SKM-1 treated with dmso at 0.1 percent for 144 hours (cell line): ENCODE measurements at regions not wholly inside any gene's neighbourhood (a gene's known extent, or its start where the extent isn't known, plus 50 kb on each side); places are given as distances from the start of the nearest gene placed in this dataset.
"Not testable (repeated sequence)": the region's sequence is repeated elsewhere in the genome, so short reads cannot be mapped to it uniquely, and the experiment has no call there.

Experiments
- DNase-seq: peaks from one replicate; lab custom pipeline; 2025; ENCODE audit not compliant: unreplicated experiment; lab: John Stamatoyannopoulos, UW

DNA sequence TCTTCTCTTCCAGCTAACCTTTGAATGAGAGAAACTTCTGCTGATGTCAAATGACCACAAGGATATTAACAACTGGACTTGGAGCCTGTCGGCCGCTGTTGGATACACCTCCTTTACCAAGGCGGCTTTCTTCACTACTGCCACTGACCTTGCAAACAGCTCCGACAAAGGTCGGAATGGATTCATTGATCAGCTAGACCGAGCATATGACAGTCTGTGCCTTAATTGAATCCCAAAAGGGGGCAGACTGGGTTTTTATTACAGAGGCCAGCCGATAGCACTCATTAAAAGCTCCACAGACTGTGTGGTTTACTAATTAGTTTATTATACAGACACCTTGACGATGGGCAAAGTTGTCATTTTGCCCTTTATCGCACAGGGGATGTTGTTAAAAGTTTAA lies 394.5 kb downstream of the RERGL start:
- DNase-seq: no peak

DNA sequence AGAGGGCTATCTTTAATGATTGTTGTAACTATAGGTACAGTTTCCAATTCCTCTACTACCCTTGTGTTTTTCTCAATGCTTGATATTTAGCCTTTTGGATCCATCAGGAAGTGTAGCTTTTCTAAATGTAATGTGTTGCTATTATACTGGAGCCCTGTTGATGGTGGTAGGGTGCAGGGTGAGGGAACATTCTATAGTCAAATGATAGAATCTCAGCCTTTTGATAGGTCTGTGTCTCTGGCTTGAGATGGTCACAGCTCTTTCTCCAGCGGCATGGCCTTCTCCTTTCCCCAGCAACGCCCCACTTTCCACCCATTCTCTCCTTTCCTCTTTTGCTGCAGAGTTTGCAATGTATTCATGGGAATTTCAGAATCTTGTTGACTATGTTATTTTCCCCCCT lies 398.6 kb downstream of the RERGL start:
- DNase-seq: no peak

DNA sequence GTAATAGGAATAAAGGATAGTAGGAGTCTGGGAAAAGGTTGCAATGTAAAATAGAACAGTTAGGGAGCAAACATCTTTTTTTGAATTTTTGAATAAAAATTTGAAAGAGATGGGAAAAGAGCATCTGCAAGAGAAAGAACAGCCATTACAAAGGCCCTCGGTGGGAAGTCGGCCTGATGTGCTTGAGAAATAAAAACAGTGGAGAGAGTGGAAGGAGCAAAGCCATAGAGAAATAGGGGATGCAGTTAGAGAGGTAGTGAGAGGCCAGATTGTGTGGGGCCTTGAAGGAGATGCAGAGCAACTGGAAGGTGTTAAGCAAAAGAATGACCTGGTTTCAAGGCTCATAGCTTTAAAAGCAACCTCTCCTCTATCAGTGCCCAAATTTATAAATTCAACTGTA lies 409.8 kb downstream of the RERGL start:
- DNase-seq: no peak

GRCh38 chr12:17666641-17667324 lies 423.2 kb downstream of the RERGL start:
- no peak for DNase-seq

DNA sequence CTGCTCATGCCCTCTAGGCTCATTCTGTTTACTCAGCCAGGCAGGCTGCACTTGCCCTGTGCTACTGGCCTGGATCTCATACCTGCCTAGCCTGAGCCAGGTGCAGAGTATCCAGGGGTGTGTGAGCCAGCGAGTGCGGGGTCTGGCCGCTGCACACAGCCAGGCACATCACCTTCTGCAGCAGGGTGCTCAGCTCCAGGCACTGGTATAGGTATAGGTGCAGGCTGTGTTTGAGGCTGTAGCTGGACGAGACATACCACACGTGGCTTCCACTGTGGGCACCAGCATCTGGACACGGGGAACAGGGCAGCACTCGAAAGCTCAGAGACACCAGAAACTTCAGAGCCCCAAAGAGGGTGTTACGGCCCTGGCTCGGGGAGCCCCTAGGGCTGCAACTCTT lies 424.2 kb downstream of the RERGL start:
- no peak for DNase-seq

DNA sequence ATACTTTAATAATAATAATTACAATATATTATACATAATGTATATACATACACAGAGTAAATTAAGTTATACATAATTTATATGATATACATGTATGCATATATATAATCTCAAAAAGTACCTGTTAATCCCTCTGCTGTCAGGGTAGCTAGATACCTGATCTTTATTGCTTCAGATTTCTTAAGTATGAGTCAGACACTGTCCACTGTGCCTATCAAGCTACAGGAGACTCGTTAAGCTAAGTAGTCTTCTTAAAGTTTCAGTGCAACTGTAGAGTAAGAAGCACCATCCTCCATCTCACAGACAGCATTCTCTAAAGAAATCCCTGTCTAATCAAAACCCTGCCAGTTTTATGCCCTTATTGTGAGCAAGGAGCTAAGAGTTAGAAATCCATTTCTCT lies 428.7 kb downstream of the RERGL start:
- DNase-seq: no peak

- DNase-seq: no peak
Observed at GRCh38 chr12:17652436-17652835, 437.6 kb downstream of the RERGL start.

DNA sequence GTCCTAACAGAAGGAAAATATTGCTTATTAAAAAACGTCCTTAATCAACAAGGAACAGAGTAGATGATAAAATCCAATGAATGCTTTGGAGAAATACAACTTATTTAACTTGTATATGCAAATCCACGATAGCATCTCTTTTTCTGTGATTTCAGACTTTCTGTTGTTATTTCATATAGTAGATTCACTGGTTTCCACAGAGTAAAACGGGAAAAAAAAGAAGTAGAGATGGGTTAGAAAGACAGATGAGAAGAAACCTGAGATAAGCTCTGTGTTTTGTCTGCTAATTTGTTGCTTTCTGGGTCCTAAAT lies 447.7 kb downstream of the RERGL start:
- DNase-seq: no peak

- no peak for DNase-seq
Observed at GRCh38 chr12:17640615-17641014, 449.4 kb downstream of the RERGL start.

- no peak for DNase-seq
Observed at GRCh38 chr12:17618831-17619230, 471.2 kb downstream of the RERGL start.

DNA sequence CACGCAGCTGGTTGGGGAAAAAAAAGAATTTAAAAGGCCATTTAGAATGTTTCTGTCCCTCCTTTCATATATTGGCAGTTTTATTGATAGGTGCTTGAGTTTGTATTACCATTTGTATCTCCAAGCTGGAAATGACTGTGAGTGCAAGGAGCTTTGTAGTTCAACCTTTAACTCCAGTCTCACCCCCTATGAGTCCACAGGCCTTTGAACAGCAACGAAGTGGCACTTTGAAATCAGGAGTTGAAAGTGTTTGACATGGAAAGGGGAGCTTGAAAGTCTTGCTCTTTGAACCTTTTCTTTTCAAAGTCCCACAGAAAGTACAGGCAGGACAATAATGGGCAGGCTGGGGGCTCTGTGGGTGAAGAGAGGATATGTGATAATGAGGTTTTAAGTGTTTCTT lies 480.3 kb downstream of the RERGL start:
- no peak for DNase-seq

DNA sequence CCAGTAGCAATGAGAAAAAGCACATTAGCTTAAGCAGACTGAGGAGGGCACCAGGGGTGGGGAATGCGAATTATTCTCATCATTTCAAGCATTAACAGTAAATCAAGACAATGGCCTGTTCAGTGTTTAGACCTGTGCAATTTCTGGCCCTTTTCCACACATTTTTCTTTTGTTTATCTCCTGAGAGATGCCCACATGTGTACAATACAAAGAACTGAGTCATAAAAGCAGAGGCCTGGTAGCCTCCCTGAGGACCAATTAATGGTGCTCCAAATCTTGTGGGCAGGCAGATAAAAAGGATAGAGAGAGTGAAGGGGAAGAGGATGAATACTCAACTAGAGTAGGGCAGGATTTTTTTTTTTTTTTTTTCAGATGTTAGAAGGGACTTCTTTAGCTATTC lies 480.8 kb downstream of the RERGL start:
- no peak for DNase-seq

DNA sequence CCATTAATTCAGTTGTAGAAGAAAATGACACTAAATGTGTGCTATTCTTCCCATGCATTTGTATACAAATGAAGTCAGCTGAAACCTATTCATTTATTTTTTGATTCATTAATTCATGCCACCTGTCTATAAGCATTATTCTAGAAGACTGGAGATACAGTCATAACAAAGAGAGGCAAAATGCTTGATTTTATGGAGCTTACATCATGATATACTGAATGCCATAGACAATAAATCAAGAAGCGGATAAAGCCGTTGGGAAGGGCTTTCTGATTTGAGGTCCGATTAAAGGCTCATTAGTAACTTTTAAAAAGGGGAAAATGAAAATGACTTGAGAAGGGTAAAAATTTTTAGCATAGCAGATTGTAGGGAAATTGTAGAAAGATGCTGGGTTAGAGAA lies 494.9 kb downstream of the RERGL start:
- no peak for DNase-seq

GRCh38 chr12:17593715-17594406 lies 496.1 kb downstream of the RERGL start:
- no peak for DNase-seq

DNA sequence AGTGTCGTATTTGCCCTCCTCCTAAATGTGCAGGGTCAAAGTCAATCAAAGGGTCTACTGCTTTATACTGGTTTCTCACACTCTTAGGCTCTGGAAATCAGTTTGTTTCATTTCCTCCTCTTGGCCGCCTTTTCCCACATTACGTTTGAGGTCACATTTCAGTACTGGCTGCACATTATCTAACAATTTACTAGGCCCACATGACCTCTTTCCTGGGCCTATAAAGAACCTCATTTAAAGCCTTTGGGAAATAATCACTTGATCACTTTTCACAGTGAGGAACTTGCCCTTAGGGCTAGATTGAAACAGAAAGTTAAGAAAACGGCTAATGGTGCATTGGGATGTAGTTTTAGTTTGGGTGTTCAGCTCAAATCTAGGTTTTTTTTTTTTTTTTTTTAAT lies 497.5 kb downstream of the RERGL start:
- DNase-seq: no peak

DNA sequence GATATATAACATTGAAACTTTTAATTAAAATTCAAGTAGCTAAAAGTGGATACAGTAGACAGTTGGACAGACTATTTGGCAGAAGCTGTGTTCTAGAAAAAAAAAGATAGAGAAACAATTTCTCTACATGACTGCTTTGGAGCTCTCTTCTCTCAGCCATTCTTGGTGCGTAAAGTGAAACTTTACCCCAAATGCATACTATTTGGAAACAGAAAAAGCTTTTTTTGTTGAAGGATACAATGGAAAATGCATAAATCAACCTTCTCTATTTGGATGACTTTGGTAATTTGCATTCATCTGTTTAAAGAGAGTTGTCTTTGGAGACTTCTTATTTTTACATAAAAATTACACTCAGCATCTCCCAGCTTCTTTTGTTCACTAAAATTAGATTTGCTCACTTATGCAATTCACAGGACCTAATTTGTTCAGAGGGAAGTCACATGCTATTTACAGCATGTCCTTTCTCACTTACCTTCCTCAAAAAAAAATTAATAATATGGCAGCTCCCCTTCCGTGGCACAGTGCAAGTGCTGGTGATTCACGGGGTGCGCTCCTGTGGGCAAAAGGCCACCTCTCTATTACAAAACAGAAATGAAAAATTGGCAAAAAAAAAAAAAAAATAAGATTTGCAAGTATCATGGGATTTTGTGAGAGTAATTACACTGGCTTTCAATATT lies 498.9 kb downstream of the RERGL start:
- no peak for DNase-seq

DNA sequence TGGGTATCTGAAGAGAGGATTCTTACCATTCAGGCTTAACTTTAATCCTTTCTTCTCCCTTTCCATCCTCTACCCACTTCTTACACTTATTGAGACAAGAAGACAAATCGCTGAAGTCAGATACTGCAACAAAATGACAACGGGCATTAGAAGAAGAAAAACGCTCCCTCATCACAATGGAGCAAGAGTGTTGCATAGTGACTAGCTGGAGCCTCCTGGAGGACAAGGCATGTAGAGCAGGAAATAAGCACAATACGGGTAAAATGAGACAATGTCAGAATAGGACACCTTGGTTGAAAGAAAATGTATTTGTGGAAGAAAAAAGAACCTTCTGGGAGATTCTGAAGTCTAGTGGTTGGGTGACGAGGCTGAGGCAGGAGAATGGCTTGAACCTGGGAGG lies 501.0 kb downstream of the RERGL start:
- no peak for DNase-seq

DNA sequence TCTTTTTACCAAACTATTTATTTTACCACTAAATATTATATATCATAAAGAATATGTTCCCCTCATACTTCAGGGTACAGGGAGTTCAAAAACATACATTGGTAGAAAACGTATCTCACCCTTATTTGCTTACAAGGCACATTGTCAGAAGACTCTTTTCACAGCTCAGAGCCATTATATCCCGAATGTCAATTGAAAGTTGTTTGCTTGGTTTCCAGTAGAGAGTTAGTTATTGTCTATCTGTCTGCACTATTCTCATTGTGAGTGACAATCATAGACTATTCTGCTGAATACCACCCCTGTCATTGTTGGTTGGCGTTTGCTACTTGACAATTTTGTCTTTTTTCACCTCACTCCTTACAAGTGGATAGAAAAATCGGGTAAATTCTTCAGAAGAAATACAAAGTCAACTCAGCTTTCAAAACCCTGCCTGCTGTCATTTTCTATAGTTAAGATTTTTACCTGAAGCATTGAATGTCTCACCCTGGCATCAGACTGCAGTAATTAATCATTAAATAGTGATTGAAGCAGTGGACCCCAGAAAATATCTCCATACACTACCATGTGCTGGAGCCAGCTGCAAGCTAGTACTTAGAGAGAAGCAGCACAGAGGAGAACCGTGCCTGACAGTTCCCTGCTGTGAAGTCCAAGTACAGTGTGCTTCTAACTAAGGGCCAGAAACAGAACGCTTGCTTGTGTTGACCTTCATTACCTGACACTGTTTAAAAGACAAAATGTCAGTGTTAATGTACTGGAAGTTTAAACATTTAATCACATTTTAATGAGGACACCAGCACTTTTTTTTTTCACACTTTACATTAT lies 510.6 kb downstream of the RERGL start:
- no peak for DNase-seq

DNA sequence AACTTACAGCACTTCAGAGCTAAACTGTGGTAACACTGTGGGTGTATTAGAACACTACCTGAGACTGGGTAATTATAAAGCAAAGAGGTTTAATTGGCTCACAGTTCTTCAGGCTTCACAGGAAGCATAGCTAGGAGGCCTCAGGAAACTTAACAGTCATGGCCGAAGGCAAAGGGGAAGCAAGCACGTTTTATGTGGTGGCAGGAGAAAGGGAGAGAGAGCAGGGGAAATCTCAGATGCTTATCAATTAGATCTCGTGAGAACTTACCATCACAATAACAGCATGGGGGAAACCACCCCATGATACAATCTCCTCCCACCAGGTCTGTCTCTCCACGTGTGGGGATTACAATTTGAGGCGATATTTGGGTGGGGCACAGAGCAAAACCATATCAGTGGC lies 512.6 kb downstream of the RERGL start:
- no peak for DNase-seq

DNA sequence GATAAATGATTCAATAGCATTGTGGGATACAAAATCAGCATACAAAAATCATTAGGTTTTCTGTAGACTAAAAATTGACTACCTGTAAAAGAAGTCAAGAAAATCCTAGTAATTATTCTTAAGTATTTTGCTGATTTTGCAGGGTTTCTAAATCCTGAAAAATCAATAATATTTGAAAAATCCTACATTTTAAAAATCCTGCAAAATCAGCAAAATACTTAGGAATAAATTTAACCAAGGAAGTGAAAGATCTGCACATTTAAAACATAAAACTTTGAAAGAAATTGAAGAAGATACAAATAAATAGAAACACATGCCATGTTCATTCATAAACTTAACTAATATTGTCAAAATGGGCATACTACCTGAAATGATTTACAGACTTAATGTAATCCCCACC lies 517.7 kb downstream of the RERGL start:
- DNase-seq: no peak

DNA sequence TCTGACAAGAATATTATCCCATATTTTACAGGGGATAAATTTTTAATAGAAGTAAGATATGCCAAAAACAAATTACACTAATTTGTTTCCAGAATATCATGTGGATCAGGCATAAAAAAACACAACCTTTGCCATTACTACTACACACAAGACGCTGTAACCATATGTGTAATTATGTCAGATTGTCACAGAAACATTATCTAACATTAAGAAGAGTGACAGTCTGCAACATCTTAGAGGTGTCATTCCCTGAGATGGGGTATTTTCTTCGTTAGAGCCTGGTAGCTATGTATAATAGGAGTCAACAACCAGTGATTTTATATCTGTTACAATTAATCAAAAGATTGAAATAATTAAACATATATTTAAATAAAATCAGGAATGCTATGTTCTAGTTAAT lies 518.9 kb downstream of the RERGL start:
- no peak for DNase-seq

GRCh38 chr12:17564630-17565029 lies 525.4 kb downstream of the RERGL start:
- DNase-seq: not testable (repeated sequence)
